ENCODE measurements at regions not wholly inside any gene's neighbourhood (a gene's known extent, or its start where the extent isn't known, plus 50 kb on each side); places are given as distances from the start of the nearest gene placed in this dataset.

- Histone ChIP-seq H3K4me3 (ENCODE audit: insufficient read depth, low read length, poor library complexity, severe bottlenecking) (no peak overlapping the region), H2AFZ (ENCODE audit: low read depth, low read length, severe bottlenecking) (no peak overlapping the region), H3K36me3 (ENCODE audit: low read length) (no peaks in the 10 kb centered on the region), H3K9me3 (ENCODE audit: insufficient read depth, low read length) (no peaks in the 10 kb centered on the region), H3K27ac (ENCODE audit: low read depth, low read length) (no peak overlapping the region), H3K9ac (ENCODE audit: low read length) (no peak overlapping the region), H3K9me2 (replicated peaks; ENCODE audit: insufficient read depth, low read length) (no peaks in the 10 kb centered on the region), H3K4me2 (ENCODE audit: low read depth, low read length, poor library complexity, severe bottlenecking) (no peak overlapping the region), H4K20me1 (ENCODE audit: low read depth, low read length) (no peaks in the 10 kb centered on the region), H3F3A (ENCODE audit: insufficient read depth) (no peaks in the 10 kb centered on the region), H3K79me2 (ENCODE audit: insufficient read depth, low read length) (no peaks in the 10 kb centered on the region), H3K27me3 (ENCODE audit: low read length) (no peaks in the 10 kb centered on the region)
- TF ChIP-seq EZH2phosphoT487 (conservative IDR thresholded peaks at IDR 0.05; ENCODE audit: low read length): no peak
- TF ChIP-seq CTCF (IDR thresholded peaks at IDR 0.05; ENCODE audit: insufficient read depth, low read length, poor library complexity, severe bottlenecking): no peak
Observed at GRCh38 chr2:65587779-65588178, 155.4 kb upstream of the SPRED2 start.

DNA sequence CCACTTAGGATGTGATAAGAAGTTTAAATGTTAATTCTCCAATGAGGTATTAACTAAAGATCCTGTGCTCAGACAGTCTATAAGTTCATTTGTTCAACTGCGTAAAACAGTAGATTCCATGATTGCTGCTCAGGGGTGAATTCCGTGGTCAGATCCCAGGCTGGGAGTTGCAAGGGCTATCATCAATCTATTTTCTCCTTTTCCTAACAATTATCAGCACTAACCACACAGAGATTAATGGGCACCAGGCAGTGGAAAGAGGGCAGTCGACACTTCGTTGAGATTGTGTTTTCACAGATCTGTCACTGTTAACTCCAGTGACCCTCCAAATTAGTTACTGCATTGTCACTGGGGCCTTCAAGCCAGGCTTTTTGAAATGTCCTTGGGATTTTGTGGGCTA, 154.1 kb upstream of the SPRED2 start:
- Histone ChIP-seq H3K4me2 (ENCODE audit: low read depth, low read length, poor library complexity, severe bottlenecking) (no peak overlapping the region), H3K4me3 (ENCODE audit: insufficient read depth, low read length, poor library complexity, severe bottlenecking) (no peak overlapping the region), H3K36me3 (ENCODE audit: low read length) (no peaks in the 10 kb centered on the region), H3K79me2 (ENCODE audit: insufficient read depth, low read length) (no peaks in the 10 kb centered on the region), H2AFZ (ENCODE audit: low read depth, low read length, severe bottlenecking) (no peak overlapping the region), H3K9me3 (ENCODE audit: insufficient read depth, low read length) (no peaks in the 10 kb centered on the region), H3K9ac (ENCODE audit: low read length) (no peak overlapping the region), H3K9me2 (replicated peaks; ENCODE audit: insufficient read depth, low read length) (no peaks in the 10 kb centered on the region), H3F3A (ENCODE audit: insufficient read depth) (no peaks in the 10 kb centered on the region), H4K20me1 (ENCODE audit: low read depth, low read length) (no peaks in the 10 kb centered on the region), H3K27ac (ENCODE audit: low read depth, low read length) (no peak overlapping the region), H3K27me3 (ENCODE audit: low read length) (no peaks in the 10 kb centered on the region)
- no peak for TF ChIP-seq CTCF (IDR thresholded peaks at IDR 0.05; ENCODE audit: insufficient read depth, low read length, poor library complexity, severe bottlenecking)
- TF ChIP-seq EZH2phosphoT487 (conservative IDR thresholded peaks at IDR 0.05; ENCODE audit: low read length): no peak

- H3K9ac ChIP-seq (ENCODE audit: low read length): no peak overlapping the region
- no peak for TF ChIP-seq CTCF (IDR thresholded peaks at IDR 0.05; ENCODE audit: insufficient read depth, low read length, poor library complexity, severe bottlenecking)
- TF ChIP-seq EZH2phosphoT487 (conservative IDR thresholded peaks at IDR 0.05; ENCODE audit: low read length): no peak
- no peaks in the 10 kb centered on the region for H3K9me2 ChIP-seq (replicated peaks; ENCODE audit: insufficient read depth, low read length)
- no peaks in the 10 kb centered on the region for H4K20me1 ChIP-seq (ENCODE audit: low read depth, low read length)
- H3K9me3 ChIP-seq (ENCODE audit: insufficient read depth, low read length): no peaks in the 10 kb centered on the region
- H2AFZ ChIP-seq (ENCODE audit: low read depth, low read length, severe bottlenecking): no peak overlapping the region
- no peaks in the 10 kb centered on the region for H3K36me3 ChIP-seq (ENCODE audit: low read length)
- no peak overlapping the region for H3K4me2 ChIP-seq (ENCODE audit: low read depth, low read length, poor library complexity, severe bottlenecking)
- H3K79me2 ChIP-seq (ENCODE audit: insufficient read depth, low read length): no peaks in the 10 kb centered on the region
- H3K27me3 ChIP-seq (ENCODE audit: low read length): no peaks in the 10 kb centered on the region
- no peaks in the 10 kb centered on the region for H3F3A ChIP-seq (ENCODE audit: insufficient read depth)
- H3K4me3 ChIP-seq (ENCODE audit: insufficient read depth, low read length, poor library complexity, severe bottlenecking): no peak overlapping the region
- H3K27ac ChIP-seq (ENCODE audit: low read depth, low read length): no peak overlapping the region
Observed at GRCh38 chr2:65583061-65583460, 150.7 kb upstream of the SPRED2 start.

GRCh38 chr2:65582364-65582763, 150.0 kb upstream of the SPRED2 start:
- no peaks in the 10 kb centered on the region for H3K9me2 ChIP-seq (replicated peaks; ENCODE audit: insufficient read depth, low read length)
- H3K79me2 ChIP-seq (ENCODE audit: insufficient read depth, low read length): no peaks in the 10 kb centered on the region
- H3K27ac ChIP-seq (ENCODE audit: low read depth, low read length): no peak overlapping the region
- no peaks in the 10 kb centered on the region for H3K9me3 ChIP-seq (ENCODE audit: insufficient read depth, low read length)
- no peak for TF ChIP-seq EZH2phosphoT487 (conservative IDR thresholded peaks at IDR 0.05; ENCODE audit: low read length)
- TF ChIP-seq CTCF (IDR thresholded peaks at IDR 0.05; ENCODE audit: insufficient read depth, low read length, poor library complexity, severe bottlenecking): no peak
- H4K20me1 ChIP-seq (ENCODE audit: low read depth, low read length): no peaks in the 10 kb centered on the region
- no peak overlapping the region for H3K4me3 ChIP-seq (ENCODE audit: insufficient read depth, low read length, poor library complexity, severe bottlenecking)
- no peak overlapping the region for H3K9ac ChIP-seq (ENCODE audit: low read length)
- H3F3A ChIP-seq (ENCODE audit: insufficient read depth): no peaks in the 10 kb centered on the region
- no peaks in the 10 kb centered on the region for H3K36me3 ChIP-seq (ENCODE audit: low read length)
- H3K27me3 ChIP-seq (ENCODE audit: low read length): no peaks in the 10 kb centered on the region
- no peak overlapping the region for H2AFZ ChIP-seq (ENCODE audit: low read depth, low read length, severe bottlenecking)
- H3K4me2 ChIP-seq (ENCODE audit: low read depth, low read length, poor library complexity, severe bottlenecking): no peak overlapping the region
